Erythroblast (primary cell): ENCODE measurements at regions not wholly inside any gene's neighbourhood (a gene's known extent, or its start where the extent isn't known, plus 50 kb on each side); places are given as distances from the start of the nearest gene placed in this dataset.

Source experiments
- GATA1 ChIP-seq: IDR thresholded peaks from 2 replicates; pipeline ENCODE4 v1.6.1; 2011; ENCODE audit warnings: low read depth, mild to moderate bottlenecking, control low read depth, low read length, moderate library complexity
- POLR2A ChIP-seq: IDR thresholded peaks from 2 replicates; pipeline ENCODE4 v1.6.1; 2011; ENCODE audit warnings: mild to moderate bottlenecking, low read length

GRCh38 chr2:120404274-120404673, 58.3 kb downstream of the INHBB start:
- TF ChIP-seq POLR2A (no peak), GATA1 (no peak)
